ENCODE measurements at regions not wholly inside any gene's neighbourhood (a gene's known extent, or its start where the extent isn't known, plus 50 kb on each side); places are given as distances from the start of the nearest gene placed in this dataset.

- TF ChIP-seq REST (IDR thresholded peaks at IDR 0.05; ENCODE audit: insufficient read depth in 1 of 2, low read depth in 2 of 2, low read length in 1 of 2) (no peak), CTCF (IDR thresholded peaks at IDR 0.05) (no peak)
Measured at GRCh38 chr11:121961321-121961801, 154.7 kb downstream of the BLID start.

Measured in Panc1 (cell line).